ENCODE measurements at regions not wholly inside any gene's neighbourhood (a gene's known extent, or its start where the extent isn't known, plus 50 kb on each side); places are given as distances from the start of the nearest gene placed in this dataset.

DNA sequence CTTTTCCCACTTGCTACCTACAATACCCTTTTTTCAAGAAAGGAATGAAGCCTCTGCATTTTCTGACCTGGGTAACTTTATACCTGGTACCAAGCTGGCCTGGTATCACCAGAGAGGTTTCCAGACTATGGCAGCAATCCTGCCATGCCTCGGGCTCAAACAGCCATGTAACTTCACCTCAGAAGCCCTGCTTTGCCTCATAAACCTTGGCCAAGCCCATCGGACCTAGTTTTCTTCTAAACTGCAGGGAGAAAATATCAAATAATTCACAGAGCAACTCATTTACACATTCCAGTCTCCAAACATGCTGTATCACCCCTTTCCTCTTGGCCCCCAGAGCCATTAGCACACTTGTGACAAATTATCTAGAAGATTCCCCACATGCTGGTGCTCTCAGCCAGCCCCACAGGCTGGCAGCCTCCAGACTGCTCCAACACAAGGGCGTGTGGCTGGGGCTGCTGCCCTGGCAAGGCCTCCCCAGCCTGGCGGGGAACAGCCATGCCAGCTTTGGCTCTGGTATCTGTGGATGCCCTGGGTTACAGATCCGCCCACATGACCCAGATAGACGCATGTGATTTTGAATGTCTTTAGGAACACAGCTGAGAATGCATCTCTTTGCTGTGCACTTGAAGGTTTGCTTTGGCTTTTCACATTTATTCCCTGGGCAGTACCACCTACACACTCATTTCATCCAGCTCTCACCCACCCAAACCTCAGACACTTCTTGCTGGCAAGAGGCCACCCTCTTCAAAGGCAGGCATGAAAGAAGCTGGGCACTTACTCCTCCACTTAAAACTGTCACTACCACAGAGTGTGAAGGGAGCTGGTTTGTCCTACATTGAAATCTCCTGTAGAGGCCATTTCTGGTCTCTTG, 70.0 kb upstream of the BCAR3 start:
- TF ChIP-seq ZFP30 (CRISPR knock-in tag; IDR thresholded peaks at IDR 0.05): no peak
- TF ChIP-seq PPARA (CRISPR knock-in tag; IDR thresholded peaks at IDR 0.05; ENCODE audit: borderline replicate concordance): no peak

All from SK-N-SH treated with all-trans-retinoic acid at 6 μM for 48 hours (cell line).